ENCODE measurements at regions not wholly inside any gene's neighbourhood (a gene's known extent, or its start where the extent isn't known, plus 50 kb on each side); places are given as distances from the start of the nearest gene placed in this dataset.

- no peak for TF ChIP-seq CTCF (IDR thresholded peaks at IDR 0.05; ENCODE audit: insufficient read depth, low read depth, low read length, missing control alignments)
- H3K4me3 ChIP-seq (ENCODE audit: low read depth, low read length), result no peak overlapping the region
- no peak for DNase-seq (ENCODE audit: low read depth)
These were observed 51.0 kb upstream of the PCBP1 start for GRCh38 chr2:70036290-70036689.

GRCh38 chr2:70035344-70035844, 51.9 kb upstream of the PCBP1 start:
- TF ChIP-seq CTCF (IDR thresholded peaks at IDR 0.05; ENCODE audit: insufficient read depth, low read depth, low read length, missing control alignments), result no peak
- no peak overlapping the region for H3K4me3 ChIP-seq (ENCODE audit: low read depth, low read length)
- no peak for DNase-seq (ENCODE audit: low read depth)

GRCh38 chr2:70030724-70031420, 56.4 kb upstream of the PCBP1 start:
- TF ChIP-seq CTCF (IDR thresholded peaks at IDR 0.05; ENCODE audit: insufficient read depth, low read depth, low read length, missing control alignments), result no peak
- DNase-seq (ENCODE audit: low read depth), result no peak
- no peak overlapping the region for H3K4me3 ChIP-seq (ENCODE audit: low read depth, low read length)

- TF ChIP-seq CTCF (IDR thresholded peaks at IDR 0.05; ENCODE audit: insufficient read depth, low read depth, low read length, missing control alignments), result no peak
- DNase-seq (ENCODE audit: low read depth), result no peak
- no peak overlapping the region for H3K4me3 ChIP-seq (ENCODE audit: low read depth, low read length)
These were observed 57.4 kb upstream of the PCBP1 start for GRCh38 chr2:70029814-70030409.

GRCh38 chr2:70024284-70024683, 62.9 kb upstream of the ASPRV1 start:
- DNase-seq (ENCODE audit: low read depth), result no peak
- TF ChIP-seq CTCF (IDR thresholded peaks at IDR 0.05; ENCODE audit: insufficient read depth, low read depth, low read length, missing control alignments), result no peak
- H3K4me3 ChIP-seq (ENCODE audit: low read depth, low read length), result no peak overlapping the region

GRCh38 chr2:70019096-70019495, 57.7 kb upstream of the ASPRV1 start:
- no peak for DNase-seq (ENCODE audit: low read depth)
- no peak overlapping the region for H3K4me3 ChIP-seq (ENCODE audit: low read depth, low read length)
- TF ChIP-seq CTCF (IDR thresholded peaks at IDR 0.05; ENCODE audit: insufficient read depth, low read depth, low read length, missing control alignments), result no peak
